ENCODE measurements at regions not wholly inside any gene's neighbourhood (a gene's known extent, or its start where the extent isn't known, plus 50 kb on each side); places are given as distances from the start of the nearest gene placed in this dataset.

DNA sequence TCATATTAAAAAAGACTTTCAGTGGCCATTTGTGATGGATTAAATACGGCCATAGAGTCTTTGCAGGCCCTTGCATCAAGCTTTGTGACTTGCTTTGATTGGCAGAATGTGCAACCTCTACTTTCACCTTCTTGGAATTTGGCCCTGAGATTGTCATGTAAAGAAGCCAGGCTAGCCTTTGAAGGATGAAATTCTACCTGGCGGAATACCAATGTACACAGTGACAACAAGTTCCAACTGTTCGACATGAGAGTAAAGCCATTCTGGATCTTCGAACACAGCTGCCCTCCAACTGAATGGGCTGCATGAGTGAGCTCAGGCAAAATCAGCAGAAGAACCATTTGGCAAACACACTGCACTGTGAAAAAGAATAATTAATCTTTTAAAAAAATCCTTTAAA is 321.3 kb downstream of the PHF14 start:
- no peak for DNase-seq

DNA sequence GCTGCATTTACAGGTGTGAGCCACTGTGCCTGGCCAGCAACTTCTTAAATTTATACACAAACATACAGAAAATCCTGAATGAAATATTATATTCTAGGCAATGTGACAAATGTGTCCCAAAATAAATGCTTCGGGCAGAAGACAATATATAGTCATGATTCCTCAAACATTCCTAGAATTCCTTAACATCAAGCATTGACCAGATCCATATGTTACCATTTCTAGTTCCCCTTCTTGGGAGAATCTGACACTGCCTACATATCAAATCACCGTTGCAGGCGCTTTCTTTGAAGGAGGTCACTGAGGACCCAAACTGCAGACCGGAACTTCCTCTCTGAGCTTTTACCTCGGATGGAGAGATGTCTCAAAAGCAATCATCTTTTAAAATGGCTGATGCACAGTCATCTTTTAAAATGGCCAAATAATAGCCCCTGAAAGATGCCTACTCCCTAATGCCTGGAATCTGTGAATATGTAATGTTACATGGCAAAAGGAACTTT is 323.5 kb downstream of the PHF14 start:
- peak; percentile 45 for DNase-seq

DNA sequence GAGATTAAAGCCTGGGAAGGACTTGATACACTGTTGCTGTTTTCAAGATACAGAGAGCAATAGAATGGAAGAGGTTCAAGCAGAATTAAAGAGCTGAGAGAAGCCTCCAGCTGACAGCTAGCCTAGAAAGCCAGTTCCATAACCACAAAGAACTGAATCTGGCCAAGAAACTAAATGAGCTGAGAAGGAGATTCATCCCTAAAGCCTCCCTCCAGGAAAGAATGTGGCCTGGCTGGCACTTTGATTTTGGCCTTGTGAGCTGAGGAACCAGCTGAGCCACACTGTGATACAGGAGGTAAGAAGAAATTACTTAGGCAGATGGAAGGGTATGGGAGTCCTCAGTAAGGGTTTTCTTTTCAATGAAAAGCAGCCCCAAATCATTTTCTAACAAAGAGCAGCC is 324.1 kb downstream of the PHF14 start:
- DNase-seq = peak; percentile 4

DNA sequence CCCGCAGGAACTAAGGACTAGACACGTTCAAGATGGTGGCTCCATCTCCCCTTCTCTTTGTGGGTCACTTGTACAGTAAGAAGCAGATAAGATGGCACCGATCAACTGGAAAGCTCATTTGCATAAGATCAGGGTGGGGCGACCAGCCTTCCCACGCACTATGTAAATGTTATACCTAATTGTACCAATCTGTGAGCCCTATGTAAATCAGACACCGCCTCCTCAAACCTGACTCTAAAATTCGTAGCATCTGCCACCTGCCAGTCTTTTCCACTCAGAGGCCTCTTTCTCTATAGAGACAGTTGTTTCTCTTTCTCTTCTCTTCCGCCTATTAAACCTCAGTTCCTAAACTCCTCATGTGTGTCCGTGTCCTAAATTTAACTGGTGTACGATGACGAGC is 324.5 kb downstream of the PHF14 start:
- no peak for DNase-seq

DNA sequence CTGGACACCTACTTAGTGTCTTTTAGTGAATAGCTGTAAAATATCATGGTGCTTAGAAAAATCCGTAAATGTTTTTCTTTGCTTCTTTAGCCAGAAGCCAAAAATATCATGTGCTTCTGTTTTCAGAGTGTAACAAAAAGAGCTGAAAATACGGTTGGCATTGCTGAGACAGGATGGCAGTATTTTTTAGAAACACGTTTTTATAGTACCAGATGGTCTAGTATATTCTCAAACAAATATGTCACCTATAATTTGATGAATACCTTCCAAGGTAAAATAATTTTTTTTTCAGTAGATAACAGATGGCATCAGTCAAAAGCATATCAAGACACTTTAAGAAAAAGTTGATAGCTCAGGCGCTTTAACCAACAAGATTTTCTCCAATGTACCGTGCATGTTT is 326.6 kb downstream of the PHF14 start:
- DNase-seq = no peak

- DNase-seq = no peak
Observed at GRCh38 chr7:11302121-11302520, 328.4 kb downstream of the PHF14 start.

DNA sequence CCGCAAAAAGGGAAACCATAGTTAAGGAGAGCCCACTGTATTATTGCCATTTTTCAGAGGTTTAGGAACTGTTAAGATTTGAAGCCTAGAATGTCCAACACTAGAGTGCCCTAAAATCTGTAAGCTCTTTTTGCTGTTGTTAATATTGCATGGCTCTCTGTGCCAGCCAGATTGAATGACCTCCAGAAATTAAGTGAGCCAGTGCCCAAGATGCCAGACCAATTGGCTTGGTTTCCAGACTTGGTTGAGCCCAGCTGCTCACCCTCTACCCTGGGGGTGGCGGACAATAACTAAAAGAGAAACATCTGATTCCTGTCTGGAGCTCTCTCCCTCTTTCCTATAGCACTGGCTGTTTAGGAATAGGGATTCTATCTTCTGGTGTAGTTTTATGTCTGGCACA is 340.1 kb downstream of the PHF14 start:
- DNase-seq = no peak

GRCh38 chr7:11315666-11316258 is 342.1 kb downstream of the PHF14 start:
- DNase-seq = no peak

GRCh38 chr7:11317766-11318165 is 344.1 kb downstream of the PHF14 start:
- DNase-seq = no peak

DNA sequence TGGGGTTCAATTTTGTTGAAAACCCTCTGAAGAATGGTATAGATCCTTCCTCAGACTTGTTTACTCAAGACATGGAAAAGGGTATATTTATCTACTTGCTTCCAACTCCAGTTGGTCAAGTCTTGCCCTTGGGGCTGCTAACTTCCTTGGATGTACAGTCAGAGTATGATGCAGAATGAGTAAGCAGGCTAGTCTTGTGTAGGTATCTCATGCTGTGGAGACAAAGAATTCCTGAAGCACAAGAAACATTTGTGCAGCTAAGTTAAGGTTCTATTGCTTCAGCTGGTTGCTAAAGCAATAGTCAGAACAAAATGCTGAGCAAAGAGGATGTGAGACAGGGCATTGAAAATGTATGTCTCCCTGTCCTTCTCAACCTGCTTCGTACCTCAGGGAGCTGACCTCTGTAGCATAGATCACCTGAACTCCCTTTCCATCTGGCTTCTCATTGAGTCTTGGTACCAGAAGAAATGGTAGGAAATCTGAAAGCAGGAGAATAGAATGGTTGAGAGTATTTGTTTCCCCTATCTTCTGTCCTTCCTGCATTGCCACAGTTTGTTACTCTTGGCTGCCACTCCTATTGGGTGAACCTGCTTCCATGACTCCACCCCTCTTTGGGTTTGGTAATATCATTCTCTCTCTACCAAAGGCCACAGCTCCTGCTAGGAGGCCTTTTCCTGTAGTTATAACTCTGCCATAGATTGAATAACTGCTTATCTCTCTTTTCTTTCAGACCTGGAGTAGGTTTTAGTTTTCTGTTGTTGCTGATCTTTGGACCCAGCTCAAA is 346.0 kb downstream of the PHF14 start:
- no peak for DNase-seq

Measured in fibroblast of skin of right quadriceps (primary cell).